ENCODE measurements at regions not wholly inside any gene's neighbourhood (a gene's known extent, or its start where the extent isn't known, plus 50 kb on each side); places are given as distances from the start of the nearest gene placed in this dataset.

DNA sequence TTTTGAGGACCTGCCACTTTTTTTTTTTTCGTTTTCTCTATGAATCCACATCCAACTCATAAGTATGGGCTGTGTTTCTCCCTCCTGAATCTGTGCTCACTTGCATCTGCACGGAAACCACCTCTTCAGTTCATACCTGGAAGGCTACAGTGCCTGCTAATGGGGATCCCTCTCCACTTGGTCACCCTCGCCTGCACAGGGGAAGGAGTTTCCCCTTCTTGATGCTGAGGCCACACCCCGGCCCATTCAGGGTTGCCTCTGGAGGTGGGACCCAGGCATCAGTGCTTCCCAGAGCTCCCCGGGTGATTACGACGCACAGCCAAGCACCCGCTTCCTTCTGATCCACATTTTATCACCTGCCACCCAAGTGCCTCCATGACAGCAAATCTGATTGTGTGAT lies 85.9 kb upstream of the TBC1D3K start:
- no peak for DNase-seq (ENCODE audit: low read depth)
- no peak overlapping the region for H3K4me3 ChIP-seq (ENCODE audit: low read depth, low read length)
- TF ChIP-seq, protein P1, sequence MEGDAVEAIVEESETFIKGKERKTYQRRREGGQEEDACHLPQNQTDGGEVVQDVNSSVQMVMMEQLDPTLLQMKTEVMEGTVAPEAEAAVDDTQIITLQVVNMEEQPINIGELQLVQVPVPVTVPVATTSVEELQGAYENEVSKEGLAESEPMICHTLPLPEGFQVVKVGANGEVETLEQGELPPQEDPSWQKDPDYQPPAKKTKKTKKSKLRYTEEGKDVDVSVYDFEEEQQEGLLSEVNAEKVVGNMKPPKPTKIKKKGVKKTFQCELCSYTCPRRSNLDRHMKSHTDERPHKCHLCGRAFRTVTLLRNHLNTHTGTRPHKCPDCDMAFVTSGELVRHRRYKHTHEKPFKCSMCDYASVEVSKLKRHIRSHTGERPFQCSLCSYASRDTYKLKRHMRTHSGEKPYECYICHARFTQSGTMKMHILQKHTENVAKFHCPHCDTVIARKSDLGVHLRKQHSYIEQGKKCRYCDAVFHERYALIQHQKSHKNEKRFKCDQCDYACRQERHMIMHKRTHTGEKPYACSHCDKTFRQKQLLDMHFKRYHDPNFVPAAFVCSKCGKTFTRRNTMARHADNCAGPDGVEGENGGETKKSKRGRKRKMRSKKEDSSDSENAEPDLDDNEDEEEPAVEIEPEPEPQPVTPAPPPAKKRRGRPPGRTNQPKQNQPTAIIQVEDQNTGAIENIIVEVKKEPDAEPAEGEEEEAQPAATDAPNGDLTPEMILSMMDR (IDR thresholded peaks at IDR 0.05; ENCODE audit: insufficient read depth, low read depth, low read length, missing control alignments) = no peak

DNA sequence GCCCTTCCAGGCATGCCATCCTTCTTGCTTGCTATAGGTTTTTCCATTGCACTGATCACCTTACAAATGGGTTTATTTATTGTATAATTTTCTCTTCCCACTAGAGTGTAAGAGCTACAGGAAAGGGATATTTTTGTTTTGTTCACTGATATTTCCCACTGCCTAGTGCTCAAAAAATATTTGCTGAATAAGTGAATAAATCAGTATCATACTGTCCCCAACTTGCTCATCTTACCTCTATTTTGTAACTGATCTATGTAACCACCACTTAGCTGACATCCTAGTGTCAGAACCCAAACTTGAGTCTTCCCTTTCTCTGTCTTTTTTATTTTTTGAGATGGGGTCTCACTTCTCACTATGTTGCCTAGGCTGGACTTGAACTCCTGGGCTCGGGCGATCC lies 87.6 kb upstream of the TBC1D3K start:
- no peak for DNase-seq (ENCODE audit: low read depth)
- no peak overlapping the region for H3K4me3 ChIP-seq (ENCODE audit: low read depth, low read length)
- TF ChIP-seq, protein P1 (IDR thresholded peaks at IDR 0.05; ENCODE audit: insufficient read depth, low read depth, low read length, missing control alignments) = no peak

DNA sequence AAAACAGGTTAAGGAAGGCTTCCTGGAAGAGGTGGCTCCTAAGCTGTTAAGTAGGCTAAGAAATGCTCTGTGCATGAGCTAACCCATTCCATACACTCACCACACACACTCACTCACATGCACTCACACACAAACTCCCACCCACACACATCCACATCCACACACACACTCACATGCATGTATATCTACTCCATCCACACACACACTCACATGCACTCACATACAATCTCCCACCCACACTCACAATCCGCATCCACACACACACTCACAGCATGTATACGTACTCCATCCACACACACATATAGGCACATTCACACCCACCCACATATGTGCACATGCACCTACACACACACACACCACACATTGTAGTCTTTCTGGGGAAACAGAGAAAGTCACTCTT lies 89.3 kb upstream of the HNF1B start:
- no peak for DNase-seq (ENCODE audit: low read depth)
- TF ChIP-seq, protein P1 (IDR thresholded peaks at IDR 0.05; ENCODE audit: insufficient read depth, low read depth, low read length, missing control alignments) = no peak
- H3K4me3 ChIP-seq (ENCODE audit: low read depth, low read length) = no peak overlapping the region

DNA sequence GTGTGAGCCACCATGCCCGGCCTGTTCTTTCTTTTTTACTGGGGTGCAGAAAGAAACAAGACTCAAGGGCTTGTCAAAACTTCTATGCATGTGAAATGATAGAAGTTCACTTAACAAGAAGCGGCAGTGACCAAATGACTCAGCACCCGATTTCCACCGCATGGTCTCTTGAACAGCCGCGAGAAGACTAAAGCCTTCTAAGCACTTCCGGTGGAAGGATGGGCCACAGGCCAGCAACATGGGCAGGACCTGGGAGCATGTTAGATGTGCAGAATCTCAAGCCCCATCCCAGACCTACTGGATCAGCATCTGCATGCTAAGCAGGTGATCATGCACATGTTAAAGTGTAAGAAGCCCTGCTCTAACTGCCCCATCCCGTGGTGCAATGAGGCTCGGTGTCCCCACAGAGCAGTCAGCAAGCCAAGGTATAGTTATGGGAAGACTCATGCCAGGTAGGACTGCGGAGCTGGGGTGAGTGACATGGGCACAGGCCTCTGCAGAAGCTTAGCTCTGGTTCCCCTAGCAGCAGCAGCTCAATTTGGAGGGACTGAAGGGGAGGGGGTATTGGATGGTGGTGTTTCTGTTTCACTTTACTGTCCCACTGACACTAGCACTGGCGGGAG lies 88.5 kb upstream of the HNF1B start:
- H3K4me3 ChIP-seq (ENCODE audit: low read depth, low read length) = peak overlapping the region; percentile 35
- TF ChIP-seq, protein P1 (IDR thresholded peaks at IDR 0.05; ENCODE audit: insufficient read depth, low read depth, low read length, missing control alignments) = no peak
- DNase-seq (ENCODE audit: low read depth) = peak; percentile 92

DNA sequence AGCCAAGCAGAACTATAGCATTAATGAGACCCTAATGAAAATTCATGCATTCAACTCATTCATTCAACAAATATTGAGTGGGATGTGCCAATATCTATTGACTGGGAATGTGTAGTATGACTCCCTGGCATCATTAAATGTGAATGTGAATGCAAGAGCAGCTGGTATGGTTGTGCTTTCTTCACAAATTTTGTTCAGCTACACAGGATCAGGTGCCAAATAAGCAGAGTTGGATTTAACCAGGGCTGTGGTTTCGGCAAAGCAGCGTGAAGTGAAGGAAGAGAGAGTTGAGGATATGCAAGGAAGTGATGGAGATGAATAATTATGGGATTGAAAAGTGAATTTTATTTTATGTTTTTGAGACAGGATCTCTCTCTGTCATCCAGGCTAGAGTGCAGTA lies 87.1 kb upstream of the HNF1B start:
- DNase-seq (ENCODE audit: low read depth) = no peak
- TF ChIP-seq, protein P1 (IDR thresholded peaks at IDR 0.05; ENCODE audit: insufficient read depth, low read depth, low read length, missing control alignments) = no peak
- no peak overlapping the region for H3K4me3 ChIP-seq (ENCODE audit: low read depth, low read length)

DNA sequence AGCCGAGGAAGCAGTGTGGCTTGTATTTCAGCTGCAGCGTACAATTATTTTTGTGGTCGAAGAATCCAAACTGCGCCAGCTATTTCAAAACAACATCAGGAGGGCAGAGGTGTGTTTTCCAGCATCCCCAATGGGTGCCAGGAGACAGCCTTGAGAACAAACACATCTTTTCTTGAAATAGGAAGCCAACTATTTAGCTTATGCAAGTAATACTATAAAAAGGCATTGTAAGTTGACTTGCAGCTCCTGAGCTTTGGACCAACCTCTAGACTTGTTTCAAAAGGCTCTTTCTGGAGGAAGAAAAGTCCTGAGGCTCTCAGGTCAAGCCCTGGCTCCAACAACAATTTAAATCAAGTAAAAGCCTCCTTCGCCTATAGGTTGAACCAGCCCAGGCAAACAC lies 86.6 kb upstream of the HNF1B start:
- DNase-seq (ENCODE audit: low read depth) = no peak
- TF ChIP-seq, protein P1 (IDR thresholded peaks at IDR 0.05; ENCODE audit: insufficient read depth, low read depth, low read length, missing control alignments) = no peak
- no peak overlapping the region for H3K4me3 ChIP-seq (ENCODE audit: low read depth, low read length)
